ENCODE measurements at regions not wholly inside any gene's neighbourhood (a gene's known extent, or its start where the extent isn't known, plus 50 kb on each side); places are given as distances from the start of the nearest gene placed in this dataset.

DNA sequence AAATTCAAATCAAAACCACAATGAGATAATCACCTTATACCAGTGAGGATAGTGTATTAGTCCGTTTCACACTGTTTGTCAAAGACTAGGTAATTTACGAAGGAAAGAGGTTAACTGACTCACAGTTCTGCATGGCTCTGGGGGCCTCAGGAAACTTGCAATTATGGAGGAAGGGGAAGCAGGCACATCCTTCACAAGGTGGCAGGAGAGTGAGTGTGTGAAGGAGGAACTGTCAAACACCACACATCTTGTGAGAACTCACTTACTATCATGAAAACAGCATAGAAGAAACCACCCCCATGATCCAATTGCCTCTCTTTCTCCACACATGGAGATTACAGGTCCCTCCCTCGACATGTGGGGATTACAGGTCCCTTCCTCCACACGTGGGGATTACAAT is 54.7 kb upstream of the TRPC5 start:
- peaks cover 1% of the 10 kb centered on the region for H3K27me3 Mint-ChIP-seq
- no peaks in the 10 kb centered on the region for H3K4me1 Mint-ChIP-seq
- no peaks in the 10 kb centered on the region for H3K36me3 Mint-ChIP-seq
- no peak overlapping the region for H3K27ac Mint-ChIP-seq
- peaks cover 0 to 4% (median 3%) of the 10 kb centered on the region in 3 donors for H3K9me3 Mint-ChIP-seq
- no peak overlapping the region for H3K4me3 Mint-ChIP-seq
